GM10248 (cell line): ENCODE measurements at regions not wholly inside any gene's neighbourhood (a gene's known extent, or its start where the extent isn't known, plus 50 kb on each side); places are given as distances from the start of the nearest gene placed in this dataset.

Experiments used
- CTCF ChIA-PET: fragments of 300-600 bp; sonication (Branson Sonifier 250); formaldehyde crosslinking; extraction: SDS; loops from one replicate; lab custom pipeline; 2021; ENCODE audit warnings: antibody characterized with exemption; lab: Yijun Ruan, JAX
- POLR2A ChIA-PET: fragments of 350-650 bp; sonication (Branson Sonifier 250); formaldehyde crosslinking; extraction: SDS; loops from one replicate; lab custom pipeline; 2020; ENCODE audit warnings: antibody characterized with exemption; lab: Yijun Ruan, JAX
- DNase-seq: peaks from one replicate; pipeline ENCODE4 v3.0.0; 2012; ENCODE audit errors: extremely low spot score
- TF ChIP-seq, protein P1 (sequence below): IDR thresholded peaks from 2 replicates; pipeline ENCODE4 v1.5.1; 2012; ENCODE audit warnings: mild to moderate bottlenecking, low read depth; ENCODE audit errors: extremely low read depth, missing control alignments, control extremely low read depth

DNA sequence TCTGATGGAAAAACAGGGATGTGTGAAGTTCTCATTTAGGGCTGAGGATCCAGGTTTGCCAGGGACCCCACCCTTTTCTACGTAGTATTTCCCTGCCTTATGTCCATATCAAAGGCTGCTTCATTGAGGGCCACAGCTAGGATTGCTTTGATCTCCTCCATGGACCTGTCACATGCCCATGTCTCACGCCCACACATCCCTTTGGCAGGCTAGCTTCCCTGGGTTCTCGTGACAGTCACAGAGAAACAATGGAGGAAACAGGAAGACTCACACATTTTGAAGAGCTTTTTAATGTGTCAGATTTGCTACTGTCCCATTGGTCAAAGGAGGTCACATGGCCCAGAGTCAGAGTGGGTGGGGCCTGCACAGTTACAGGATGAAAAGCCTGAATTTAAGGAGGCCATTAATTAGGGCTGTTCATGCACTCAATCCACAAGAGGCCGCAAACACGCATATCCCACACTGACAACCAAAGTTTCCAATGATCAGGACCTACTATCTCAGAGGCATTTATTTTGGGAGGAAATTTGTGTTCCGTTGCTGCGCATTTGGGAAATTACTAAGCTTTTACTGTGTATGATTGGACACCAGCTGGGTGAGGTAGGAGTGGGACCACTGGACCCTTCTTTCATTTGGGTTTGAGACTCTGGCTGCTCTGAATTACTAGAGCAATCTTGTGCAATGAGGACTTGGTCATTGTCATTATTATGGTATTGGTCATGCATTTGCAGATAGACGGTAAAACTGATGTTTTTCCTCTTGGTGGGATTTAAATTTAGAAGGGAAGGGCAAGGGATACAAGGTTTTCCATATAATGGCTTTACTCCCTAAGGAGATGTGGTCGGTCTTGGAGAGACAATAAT, 266.2 kb downstream of the KTN1 start:
- DNase-seq, result no peak
- POLR2A ChIA-PET, result no interaction called here
- TF ChIP-seq, protein P1, sequence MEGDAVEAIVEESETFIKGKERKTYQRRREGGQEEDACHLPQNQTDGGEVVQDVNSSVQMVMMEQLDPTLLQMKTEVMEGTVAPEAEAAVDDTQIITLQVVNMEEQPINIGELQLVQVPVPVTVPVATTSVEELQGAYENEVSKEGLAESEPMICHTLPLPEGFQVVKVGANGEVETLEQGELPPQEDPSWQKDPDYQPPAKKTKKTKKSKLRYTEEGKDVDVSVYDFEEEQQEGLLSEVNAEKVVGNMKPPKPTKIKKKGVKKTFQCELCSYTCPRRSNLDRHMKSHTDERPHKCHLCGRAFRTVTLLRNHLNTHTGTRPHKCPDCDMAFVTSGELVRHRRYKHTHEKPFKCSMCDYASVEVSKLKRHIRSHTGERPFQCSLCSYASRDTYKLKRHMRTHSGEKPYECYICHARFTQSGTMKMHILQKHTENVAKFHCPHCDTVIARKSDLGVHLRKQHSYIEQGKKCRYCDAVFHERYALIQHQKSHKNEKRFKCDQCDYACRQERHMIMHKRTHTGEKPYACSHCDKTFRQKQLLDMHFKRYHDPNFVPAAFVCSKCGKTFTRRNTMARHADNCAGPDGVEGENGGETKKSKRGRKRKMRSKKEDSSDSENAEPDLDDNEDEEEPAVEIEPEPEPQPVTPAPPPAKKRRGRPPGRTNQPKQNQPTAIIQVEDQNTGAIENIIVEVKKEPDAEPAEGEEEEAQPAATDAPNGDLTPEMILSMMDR, result no peak
- CTCF ChIA-PET, result interaction anchor here (0.8 to 1.4 kb wide), 2 partner anchors 13 to 44 kb away, joined by 3 read pairs; no protein-coding TSS in a partner anchor

- no peak for DNase-seq
- ChIA-PET CTCF (interaction anchor here (1.4 kb wide), 1 partner anchor 45 kb away, joined by 3 read pairs; no protein-coding TSS in a partner anchor), POLR2A (no interaction called here)
- TF ChIP-seq, protein P1, result no peak
Measured at GRCh38 chr14:55846826-55847446, 266.9 kb downstream of the KTN1 start.

DNA sequence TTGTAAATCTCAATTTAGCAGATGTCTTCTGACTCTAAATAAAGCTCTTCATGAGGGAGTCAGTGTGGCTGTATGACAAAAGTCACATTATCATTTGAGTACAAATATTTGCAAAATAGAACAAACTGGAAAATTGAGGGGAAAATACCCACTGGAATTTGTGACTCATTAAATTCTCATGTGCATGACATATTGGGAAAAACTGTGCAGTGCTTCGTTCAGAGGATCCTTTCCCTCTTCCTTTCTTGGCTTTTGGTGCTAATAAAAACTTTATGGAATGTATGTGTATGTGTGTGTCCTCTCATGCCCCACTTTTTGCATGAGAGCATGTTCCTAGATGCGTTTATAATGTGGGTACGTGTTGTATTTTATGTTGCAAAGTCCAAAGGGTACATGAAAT, 267.8 kb downstream of the KTN1 start:
- DNase-seq, result no peak
- ChIA-PET CTCF (no interaction called here), POLR2A (no interaction called here)
- TF ChIP-seq, protein P1, result no peak

- ChIA-PET POLR2A (no interaction called here), CTCF (no interaction called here)
- no peak for DNase-seq
- TF ChIP-seq, protein P1, result no peak
Measured at GRCh38 chr14:55848964-55849363, 269.0 kb downstream of the KTN1 start.

- TF ChIP-seq, protein P1, result no peak
- ChIA-PET POLR2A (no interaction called here), CTCF (interaction anchor here (1.2 to 1.5 kb wide), 2 partner anchors 11 to 55 kb away, joined by 3 to 4 read pairs; no protein-coding TSS in a partner anchor)
- no peak for DNase-seq
Measured at GRCh38 chr14:55849833-55850232, 268.4 kb upstream of the PELI2 start.

GRCh38 chr14:55850825-55851241, 267.4 kb upstream of the PELI2 start:
- CTCF ChIA-PET, result interaction anchor here (1.2 to 1.5 kb wide), 4 partner anchors 10 to 73 kb away, joined by 3 to 4 read pairs (median 3); no protein-coding TSS in a partner anchor
- TF ChIP-seq, protein P1, result no peak
- POLR2A ChIA-PET, result no interaction called here
- DNase-seq, result no peak
